ENCODE measurements at regions not wholly inside any gene's neighbourhood (a gene's known extent, or its start where the extent isn't known, plus 50 kb on each side); places are given as distances from the start of the nearest gene placed in this dataset.
"Not testable (repeated sequence)": the region's sequence is repeated elsewhere in the genome, so short reads cannot be mapped to it uniquely, and the experiment has no call there.

GRCh38 chr6:92522589-92522988 is 896.8 kb downstream of the EPHA7 start:
- DNase-seq (ENCODE audit: low spot score), result no peak

DNA sequence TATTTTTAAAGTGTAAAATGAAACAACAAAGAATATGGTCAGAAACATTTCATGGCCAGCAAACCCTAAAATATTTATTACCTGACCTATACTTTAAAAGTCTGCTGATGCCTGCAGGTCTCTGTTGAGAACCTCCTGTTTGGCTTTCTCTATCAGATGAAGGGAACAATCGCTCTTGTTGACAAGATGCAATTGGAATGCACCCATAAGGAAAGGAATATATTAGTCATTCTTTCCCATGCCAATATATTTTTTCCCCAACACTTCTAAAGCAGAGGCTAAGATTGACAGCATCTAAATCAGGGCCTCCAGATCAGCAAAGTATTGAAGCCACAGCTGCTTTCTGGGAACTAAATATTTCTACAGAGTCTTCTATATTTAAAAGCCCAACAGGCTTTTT is 897.8 kb downstream of the EPHA7 start:
- DNase-seq (ENCODE audit: low spot score), result no peak

DNA sequence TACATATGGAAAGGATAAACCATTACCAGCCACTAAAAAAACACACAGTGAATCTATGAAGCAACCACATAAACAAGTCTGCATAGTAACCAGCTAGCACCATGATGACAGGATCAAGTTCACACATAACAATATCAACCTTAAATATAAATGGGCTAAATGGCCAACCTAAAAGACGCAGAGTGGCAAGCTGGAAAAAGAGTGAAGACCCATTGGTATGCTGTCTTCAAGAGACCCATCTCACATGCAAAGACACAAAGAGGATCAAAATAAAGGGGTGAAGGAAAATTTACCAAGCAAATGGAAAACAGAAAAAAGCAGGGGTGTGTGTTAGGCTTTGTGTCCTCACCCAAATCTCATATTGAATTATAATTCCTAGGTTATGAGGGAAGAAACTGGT is 909.2 kb downstream of the EPHA7 start:
- DNase-seq (ENCODE audit: low spot score), result no peak

- DNase-seq (ENCODE audit: low spot score), result no peak
Observed at GRCh38 chr6:92507552-92507951, 911.8 kb downstream of the EPHA7 start.

DNA sequence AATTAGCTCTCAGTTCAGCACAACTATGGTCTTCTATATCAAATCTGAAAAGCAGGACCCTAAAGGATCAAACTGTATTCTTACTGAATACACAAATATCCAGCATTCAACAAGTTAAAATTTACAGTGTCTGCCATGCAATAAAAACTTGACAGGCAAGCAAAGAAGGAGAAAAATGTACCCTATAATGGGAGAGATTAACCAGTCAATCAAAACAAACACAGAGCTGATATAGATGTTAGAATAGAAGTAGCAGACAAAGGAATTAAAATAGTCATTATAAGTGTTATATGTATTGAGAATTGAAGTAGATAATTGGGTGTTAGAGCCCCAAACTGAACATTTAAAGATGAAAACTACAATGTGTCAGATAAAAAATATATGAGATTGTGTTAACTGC is 914.9 kb downstream of the EPHA7 start:
- no peak for DNase-seq (ENCODE audit: low spot score)

DNA sequence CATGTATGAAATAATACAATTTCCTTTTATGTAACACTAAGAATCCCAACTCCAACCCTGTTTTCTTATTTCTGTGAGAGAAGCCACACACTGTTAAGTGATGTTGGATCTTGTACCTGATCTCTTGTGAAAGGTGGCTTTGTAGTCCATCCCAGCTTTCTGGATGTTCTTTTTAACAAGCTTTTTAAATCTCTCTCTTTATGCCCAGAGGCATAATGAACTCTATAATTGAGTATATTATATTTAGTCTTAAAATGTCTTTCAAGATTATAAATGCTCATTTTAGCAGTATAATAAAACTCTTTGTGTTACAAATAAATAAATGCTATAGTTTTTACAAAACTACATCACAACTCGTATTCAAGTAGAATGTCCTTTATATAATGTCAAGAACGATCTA is 922.1 kb downstream of the EPHA7 start:
- DNase-seq (ENCODE audit: low spot score), result no peak

DNA sequence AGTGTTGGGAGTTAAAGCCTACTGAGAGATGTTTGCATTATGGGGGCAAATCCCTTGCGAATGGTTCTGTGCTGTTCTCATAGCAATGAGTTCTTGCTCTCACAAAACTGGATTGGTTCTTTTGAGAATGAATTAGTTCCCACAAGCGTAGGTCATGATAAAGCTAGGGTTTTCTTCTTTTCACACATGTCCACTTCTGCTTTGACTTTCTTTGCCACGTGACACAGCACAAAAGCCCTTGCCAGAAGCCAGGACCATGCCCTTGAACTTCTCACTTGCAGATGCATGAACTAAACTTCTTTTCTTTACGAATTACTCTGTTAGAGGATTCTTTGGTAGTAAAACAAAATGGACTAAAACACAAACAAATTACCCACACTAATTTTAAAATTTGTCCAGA is 922.8 kb downstream of the EPHA7 start:
- no peak for DNase-seq (ENCODE audit: low spot score)

GRCh38 chr6:92495242-92495641 is 924.1 kb downstream of the EPHA7 start:
- no peak for DNase-seq (ENCODE audit: low spot score)

DNA sequence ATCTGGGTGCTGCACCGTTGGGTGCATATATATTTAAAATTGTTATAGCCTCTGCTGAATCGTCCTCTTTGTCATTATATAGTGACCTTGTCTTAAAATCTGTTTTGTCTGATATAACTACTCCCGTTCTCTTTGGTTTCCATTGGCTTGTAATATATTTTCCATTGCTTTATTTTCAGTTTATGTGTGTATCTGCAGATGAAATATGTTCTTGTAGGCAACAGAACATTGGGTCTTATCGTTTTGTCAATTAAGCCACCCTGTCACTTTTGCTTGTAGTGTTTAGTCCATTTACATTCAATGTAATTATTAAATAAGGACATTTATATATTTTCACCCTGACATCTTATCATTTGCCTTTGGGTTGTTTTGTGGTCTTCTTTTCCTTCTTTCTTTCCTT is 933.9 kb downstream of the EPHA7 start:
- DNase-seq (ENCODE audit: low spot score), result no peak

DNA sequence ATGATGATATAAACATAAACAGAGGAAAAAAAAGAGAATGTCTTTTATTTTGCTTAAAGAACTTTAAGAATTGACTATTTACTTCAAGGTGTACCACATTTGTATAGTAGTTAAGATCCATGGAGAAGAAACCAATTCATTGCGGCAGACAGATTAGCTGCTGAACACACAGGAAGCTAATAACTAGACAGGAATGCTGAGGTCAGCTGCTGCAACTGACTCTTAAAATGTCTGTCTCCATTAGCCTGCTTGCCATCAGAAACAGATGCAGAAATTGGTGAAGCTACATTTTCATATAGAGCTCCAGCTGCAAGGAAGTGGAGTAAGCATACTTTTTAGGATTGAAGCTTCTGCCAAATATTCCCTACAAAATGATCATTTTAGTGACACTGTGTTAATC is 939.5 kb downstream of the EPHA7 start:
- no peak for DNase-seq (ENCODE audit: low spot score)

DNA sequence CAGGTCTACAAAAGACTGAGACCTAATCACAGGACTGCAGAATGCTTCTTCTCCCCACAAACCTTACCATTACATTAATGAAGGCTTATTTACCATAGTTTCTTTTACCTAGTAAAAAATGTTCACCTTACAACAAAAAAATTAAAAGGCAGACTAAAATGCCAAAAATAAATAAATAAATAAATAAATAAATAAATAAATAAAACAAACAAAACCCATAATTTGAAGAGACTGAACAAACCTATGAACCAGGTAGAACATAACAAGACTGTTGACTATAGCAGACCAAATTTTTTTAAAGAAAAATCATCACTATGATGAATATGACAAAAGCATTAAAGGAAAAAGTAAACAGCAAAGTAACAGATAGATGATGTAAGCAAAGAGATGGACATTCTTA is 946.3 kb downstream of the EPHA7 start:
- no peak for DNase-seq (ENCODE audit: low spot score)

- DNase-seq (ENCODE audit: low spot score), result no peak
Observed at GRCh38 chr6:92469186-92469828, 950.1 kb downstream of the EPHA7 start.

DNA sequence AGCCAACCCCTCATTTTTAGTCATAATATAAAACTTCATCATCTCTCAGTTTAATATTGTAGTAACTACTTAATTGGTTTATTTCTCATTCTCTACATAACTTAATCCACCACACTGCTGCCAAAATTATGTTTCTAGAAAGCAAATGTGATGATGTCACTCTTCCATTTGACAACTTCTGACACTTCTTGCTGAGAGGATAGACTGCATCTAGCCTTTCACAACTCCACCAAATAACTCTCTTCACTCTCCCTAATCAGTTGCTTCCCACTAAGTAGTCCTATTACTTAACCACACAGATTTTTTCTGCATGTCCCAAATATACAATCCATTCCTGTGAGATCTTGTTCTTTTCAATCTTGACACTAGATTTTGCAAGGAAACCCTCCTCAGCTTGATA is 951.3 kb downstream of the EPHA7 start:
- DNase-seq (ENCODE audit: low spot score), result no peak

DNA sequence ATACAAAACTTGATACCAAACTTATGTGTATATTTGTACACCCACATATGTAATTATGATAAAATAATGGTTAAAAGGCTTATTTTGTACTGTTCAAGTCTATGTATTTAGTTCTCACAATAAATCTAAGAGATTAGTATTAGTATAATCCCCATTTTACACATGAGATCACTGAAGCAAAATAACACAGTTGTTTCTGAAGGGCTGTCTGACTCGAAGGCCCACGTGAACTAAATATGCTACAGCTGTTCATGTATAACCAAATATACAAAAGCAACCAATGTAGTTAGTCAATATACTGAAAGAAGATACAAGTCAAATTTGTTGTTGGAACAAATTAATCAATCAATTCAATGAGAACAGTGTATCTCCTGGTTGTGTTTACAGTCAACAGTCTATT is 959.2 kb downstream of the EPHA7 start:
- no peak for DNase-seq (ENCODE audit: low spot score)

DNA sequence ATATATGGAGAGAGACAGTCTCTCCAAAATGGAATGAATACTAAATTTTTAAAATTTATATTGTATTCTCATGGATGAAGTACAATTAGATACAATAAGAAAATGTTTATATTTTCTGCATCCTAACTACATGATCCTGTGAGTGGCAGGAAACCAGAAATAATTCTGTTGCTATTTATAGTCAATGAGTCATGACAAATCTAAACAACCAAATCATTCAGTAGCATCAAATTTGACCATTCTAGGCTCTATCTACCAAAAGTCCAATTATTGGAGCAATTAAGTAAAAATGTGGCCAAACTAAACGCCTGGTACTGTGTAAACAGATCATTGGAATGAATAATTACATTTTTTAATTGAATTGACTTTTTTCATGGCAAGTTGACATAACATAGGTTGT is 959.8 kb downstream of the EPHA7 start:
- DNase-seq (ENCODE audit: low spot score), result no peak

- DNase-seq (ENCODE audit: low spot score), result no peak
Observed at GRCh38 chr6:92446052-92446451, 973.3 kb downstream of the EPHA7 start.

- no peak for DNase-seq (ENCODE audit: low spot score)
Observed at GRCh38 chr6:92433911-92434310, 985.4 kb downstream of the EPHA7 start.

- DNase-seq (ENCODE audit: low spot score), result no peak
Observed at GRCh38 chr6:92431502-92431901, 987.9 kb downstream of the EPHA7 start.

- no peak for DNase-seq (ENCODE audit: low spot score)
Observed at GRCh38 chr6:92428448-92428847, 990.9 kb downstream of the EPHA7 start.

GRCh38 chr6:92427453-92427852 is 991.9 kb downstream of the EPHA7 start:
- no peak for DNase-seq (ENCODE audit: low spot score)

GRCh38 chr6:92415656-92416055 is 1003.7 kb downstream of the EPHA7 start:
- no peak for DNase-seq (ENCODE audit: low spot score)

DNA sequence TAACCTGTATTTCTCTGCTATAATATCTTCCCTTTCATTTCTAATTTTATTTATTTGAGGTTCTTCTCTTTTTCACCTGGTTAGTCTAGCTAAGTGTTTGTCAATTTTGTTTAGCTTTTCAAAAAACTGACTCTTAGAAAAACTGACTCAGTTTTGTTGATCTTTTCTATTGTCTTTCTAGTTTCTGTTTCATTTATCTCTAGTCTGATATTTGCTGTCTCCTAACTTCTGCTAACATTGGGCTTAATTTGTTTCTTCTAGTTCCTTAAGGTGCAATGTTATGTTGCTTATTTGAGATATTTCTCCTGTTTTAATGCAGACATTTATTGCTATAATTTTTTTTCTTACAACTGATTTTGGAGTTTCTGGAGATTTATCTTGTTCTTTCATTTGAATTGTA is 1011.0 kb downstream of the EPHA7 start:
- no peak for DNase-seq (ENCODE audit: low spot score)

DNA sequence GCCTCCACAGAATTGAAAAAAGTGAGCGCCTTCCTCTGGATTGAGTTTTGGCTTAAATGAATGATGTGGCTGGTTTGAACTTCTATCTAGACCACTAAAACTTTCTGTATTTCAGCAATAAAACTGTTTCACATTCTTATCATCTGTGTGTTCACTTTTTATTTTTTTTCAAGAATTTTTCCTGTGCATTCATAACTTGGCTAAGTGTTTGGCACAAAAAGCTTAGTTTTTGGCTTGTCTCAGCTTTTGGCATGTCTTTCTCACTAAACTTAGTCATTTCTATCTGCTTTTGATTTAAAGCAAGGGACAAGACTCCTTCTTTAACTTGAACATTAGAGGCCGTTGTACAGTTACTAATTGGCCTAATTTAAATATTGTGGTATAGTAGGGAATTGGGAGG is 1015.1 kb downstream of the EPHA7 start:
- DNase-seq (ENCODE audit: low spot score), result no peak

DNA sequence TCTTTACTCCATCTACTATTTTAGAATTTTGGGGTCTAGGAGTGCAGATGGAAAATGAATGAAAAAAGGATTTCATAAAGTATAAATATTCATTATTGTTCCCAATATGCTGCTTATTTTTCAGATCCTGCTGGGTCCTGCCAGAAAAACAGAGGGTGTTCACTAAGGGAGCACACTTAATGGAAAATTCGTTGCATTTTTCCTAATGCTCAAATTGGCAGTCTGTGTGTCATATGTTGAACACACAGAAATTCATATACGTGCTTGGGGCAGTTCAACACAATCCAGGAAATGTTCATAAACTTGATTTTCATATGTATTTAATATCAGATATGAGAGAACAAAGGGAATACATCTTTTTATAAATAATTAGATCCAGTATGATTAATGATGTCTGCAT is 1019.4 kb downstream of the EPHA7 start:
- no peak for DNase-seq (ENCODE audit: low spot score)

DNA sequence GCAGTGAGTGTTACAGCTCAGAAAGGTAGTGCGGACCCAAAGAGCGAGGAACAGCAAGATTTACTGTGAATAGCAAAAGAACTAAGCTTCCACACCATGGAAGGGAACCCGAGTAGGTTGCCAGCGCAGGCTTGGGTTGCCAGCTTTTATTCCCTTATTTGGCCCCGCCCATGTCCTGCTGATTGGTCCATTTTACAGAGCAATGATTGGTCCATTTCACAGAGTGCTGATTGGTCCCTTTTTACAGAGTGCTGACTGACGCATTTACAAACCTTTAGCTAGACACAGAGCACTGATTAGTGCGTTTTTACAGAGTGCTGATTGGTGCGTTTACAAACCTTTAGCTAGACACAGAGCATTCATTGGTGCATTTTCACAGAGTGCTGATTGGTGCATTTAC is 1030.7 kb downstream of the EPHA7 start:
- DNase-seq (ENCODE audit: low spot score), result not testable (repeated sequence)

Data from ecto neural progenitor cell (in vitro differentiated cells).